Thyroid gland (tissue), 4 donors: ENCODE measurements at regions not wholly inside any gene's neighbourhood (a gene's known extent, or its start where the extent isn't known, plus 50 kb on each side); places are given as distances from the start of the nearest gene placed in this dataset.

Experiments
- DNase-seq, 2 donors: peaks; one replicate each; pipeline ENCODE4 v3.0.0-alpha.2; 2019
- H3K27ac ChIP-seq, 3 donors: fragments of 200-600 bp; sonication (generic); 1 replicate in 2 of 3; 2 replicates in 1 of 3; pipeline ENCODE4 v1.5.1; 2016 to 2019; ENCODE audit warnings: mild to moderate bottlenecking in 1 of 3, moderate library complexity in 1 of 3
- H3K27me3 ChIP-seq: fragments of 200-600 bp; sonication (generic); one replicate; pipeline ENCODE4 v1.5.1; 2019
- H3K36me3 ChIP-seq, 2 donors: fragments of 200-600 bp; sonication (generic); one replicate each; pipeline ENCODE4 v1.5.1; 2016 to 2019
- H3K4me1 ChIP-seq, 2 donors: fragments of 200-600 bp; sonication (generic); one replicate each; pipeline ENCODE4 v1.5.1; 2017 to 2019
- H3K4me3 ChIP-seq, 3 donors: fragments of 200-600 bp; sonication (generic); replicated peaks in 1 of 3; 1 replicate in 2 of 3; 2 replicates in 1 of 3; pipeline ENCODE4 v1.5.1; 2016; ENCODE audit warnings: mild to moderate bottlenecking in 1 of 3
- H3K9me3 ChIP-seq: fragments of 200-600 bp; sonication (generic); one replicate; pipeline ENCODE4 v1.5.1; 2017
- POLR2A ChIP-seq, 2 donors: fragments of 450-650 bp; IDR thresholded peaks; one replicate each; pipeline ENCODE4 v1.6.1; 2017; ENCODE audit warnings: antibody characterized with exemption in 2 of 2, mild to moderate bottlenecking in 2 of 2, moderate library complexity in 1 of 2
- WGBS, 2 donors: methylation state at CpG; one replicate each; pipeline ENCODE4 v1.1.5; 2017; 5-methylcytosine and 5-hydroxymethylcytosine counted together
- intact Hi-C: fragments of 100-400 bp; cut with DNase I; formaldehyde crosslinking; loops from one replicate; pipeline ENCODE4 v1.15.1; 2023
- TF ChIP-seq, protein P1 (sequence below), 6 experiments: fragments of 200-600 bp in 3 of 6; fragments of 450-650 bp in 3 of 6; sonication (generic) in 3 of 6; IDR thresholded peaks; one replicate each; pipeline ENCODE4 v1.5.1; 2016 to 2019; ENCODE audit warnings: antibody characterized with exemption in 6 of 6, mild to moderate bottlenecking in 2 of 6, inconsistent platforms in 1 of 6, moderate library complexity in 1 of 6

- TF ChIP-seq POLR2A (IDR thresholded peaks at IDR 0.05): no peak
- TF ChIP-seq, protein P1, sequence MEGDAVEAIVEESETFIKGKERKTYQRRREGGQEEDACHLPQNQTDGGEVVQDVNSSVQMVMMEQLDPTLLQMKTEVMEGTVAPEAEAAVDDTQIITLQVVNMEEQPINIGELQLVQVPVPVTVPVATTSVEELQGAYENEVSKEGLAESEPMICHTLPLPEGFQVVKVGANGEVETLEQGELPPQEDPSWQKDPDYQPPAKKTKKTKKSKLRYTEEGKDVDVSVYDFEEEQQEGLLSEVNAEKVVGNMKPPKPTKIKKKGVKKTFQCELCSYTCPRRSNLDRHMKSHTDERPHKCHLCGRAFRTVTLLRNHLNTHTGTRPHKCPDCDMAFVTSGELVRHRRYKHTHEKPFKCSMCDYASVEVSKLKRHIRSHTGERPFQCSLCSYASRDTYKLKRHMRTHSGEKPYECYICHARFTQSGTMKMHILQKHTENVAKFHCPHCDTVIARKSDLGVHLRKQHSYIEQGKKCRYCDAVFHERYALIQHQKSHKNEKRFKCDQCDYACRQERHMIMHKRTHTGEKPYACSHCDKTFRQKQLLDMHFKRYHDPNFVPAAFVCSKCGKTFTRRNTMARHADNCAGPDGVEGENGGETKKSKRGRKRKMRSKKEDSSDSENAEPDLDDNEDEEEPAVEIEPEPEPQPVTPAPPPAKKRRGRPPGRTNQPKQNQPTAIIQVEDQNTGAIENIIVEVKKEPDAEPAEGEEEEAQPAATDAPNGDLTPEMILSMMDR (IDR thresholded peaks at IDR 0.05): no peak
- Histone ChIP-seq H3K27me3 (no peaks in the 10 kb centered on the region), H3K9me3 (no peaks in the 10 kb centered on the region), H3K4me3 (no peak overlapping the region), H3K4me1 (no peaks in the 10 kb centered on the region), H3K36me3 (no peaks in the 10 kb centered on the region), H3K27ac (no peak overlapping the region)
- intact Hi-C loops: no loop called here
- DNase-seq: no peak
These were observed 406.3 kb downstream of the CDH7 start for GRCh38 chr18:66156946-66157687.

GRCh38 chr18:66150650-66151049 is 399.8 kb downstream of the CDH7 start:
- Histone ChIP-seq H3K4me1 (no peaks in the 10 kb centered on the region), H3K9me3 (no peaks in the 10 kb centered on the region), H3K4me3 (no peak overlapping the region), H3K36me3 (no peaks in the 10 kb centered on the region), H3K27me3 (no peaks in the 10 kb centered on the region), H3K27ac (no peak overlapping the region)
- no peak for DNase-seq
- 89 to 91% methylated on average over 1 of the region's 1 CpG for WGBS, 2 donors
- intact Hi-C loops: no loop called here
- TF ChIP-seq POLR2A (IDR thresholded peaks at IDR 0.05): no peak
- TF ChIP-seq, protein P1 (IDR thresholded peaks at IDR 0.05): no peak

DNA sequence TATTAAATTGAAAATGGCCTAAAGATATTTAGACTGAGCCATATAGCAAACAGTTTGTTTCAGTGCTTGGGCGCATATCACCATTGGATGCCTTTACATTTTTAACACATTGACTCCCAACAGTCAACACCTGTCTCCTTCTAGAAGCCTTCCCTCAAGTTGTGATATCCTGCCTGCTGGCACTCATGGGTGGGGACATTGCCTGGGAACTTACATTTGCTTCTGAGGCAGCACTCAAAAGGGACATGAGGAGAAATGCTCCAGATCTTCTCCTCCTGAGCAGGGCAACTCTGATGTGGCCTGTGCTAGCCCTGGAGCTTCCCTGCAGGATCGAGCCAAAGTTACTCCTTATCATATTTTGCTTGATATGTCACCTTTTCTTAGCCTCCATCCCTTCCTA is 392.2 kb downstream of the CDH7 start:
- no peak for DNase-seq
- Histone ChIP-seq H3K4me3 (no peak overlapping the region), H3K36me3 (no peaks in the 10 kb centered on the region), H3K27ac (no peak overlapping the region), H3K4me1 (no peaks in the 10 kb centered on the region), H3K27me3 (no peaks in the 10 kb centered on the region), H3K9me3 (no peaks in the 10 kb centered on the region)
- intact Hi-C loops: no loop called here
- WGBS, 2 donors: 80 to 89% methylated on average over 2 of the region's 2 CpGs
- TF ChIP-seq, protein P1 (IDR thresholded peaks at IDR 0.05): no peak
- no peak for TF ChIP-seq POLR2A (IDR thresholded peaks at IDR 0.05)

GRCh38 chr18:66141716-66142115 is 390.9 kb downstream of the CDH7 start:
- 89 to 95% methylated on average over 4 of the region's 4 CpGs for WGBS, 2 donors
- H3K9me3 ChIP-seq: no peaks in the 10 kb centered on the region
- intact Hi-C loops: no loop called here
- no peak overlapping the region for H3K27ac ChIP-seq
- H3K36me3 ChIP-seq: no peaks in the 10 kb centered on the region
- H3K4me3 ChIP-seq: no peak overlapping the region
- TF ChIP-seq POLR2A (IDR thresholded peaks at IDR 0.05): no peak
- TF ChIP-seq, protein P1 (IDR thresholded peaks at IDR 0.05): no peak
- no peaks in the 10 kb centered on the region for H3K27me3 ChIP-seq
- no peaks in the 10 kb centered on the region for H3K4me1 ChIP-seq
- no peak for DNase-seq

DNA sequence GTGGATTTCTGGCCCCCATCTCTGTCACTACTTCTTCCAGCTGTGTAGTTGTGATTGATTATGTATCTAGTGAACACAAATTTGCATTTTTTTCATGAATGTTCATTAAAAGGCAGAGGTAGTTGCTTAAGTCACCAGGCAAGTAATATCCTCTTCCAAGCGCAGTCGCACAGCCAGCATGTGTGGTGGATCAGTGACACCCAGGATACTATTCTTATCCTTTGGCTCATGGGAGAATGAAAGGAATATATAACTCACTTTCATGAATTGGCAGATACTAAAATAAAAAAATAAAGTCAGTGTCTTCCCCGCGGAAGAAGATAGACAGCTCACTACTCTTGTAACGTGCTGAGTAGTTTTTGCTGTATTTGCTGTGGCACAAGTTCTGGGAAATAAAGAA is 387.8 kb downstream of the CDH7 start:
- no peak for TF ChIP-seq POLR2A (IDR thresholded peaks at IDR 0.05)
- TF ChIP-seq, protein P1 (IDR thresholded peaks at IDR 0.05): no peak

More for the DNA sequence above, 387.8 kb downstream of the CDH7 start:
- Histone ChIP-seq H3K27me3 (no peaks in the 10 kb centered on the region), H3K9me3 (no peaks in the 10 kb centered on the region), H3K36me3 (no peaks in the 10 kb centered on the region), H3K4me3 (no peak overlapping the region), H3K4me1 (no peaks in the 10 kb centered on the region), H3K27ac (no peak overlapping the region)
- WGBS, 2 donors: 93 to 95% methylated on average over 5 of the region's 5 CpGs
- intact Hi-C loops: no loop called here
- no peak for DNase-seq
